Endodermal cell (in vitro differentiated cells): ENCODE measurements at regions not wholly inside any gene's neighbourhood (a gene's known extent, or its start where the extent isn't known, plus 50 kb on each side); places are given as distances from the start of the nearest gene placed in this dataset.

ENCODE experiments used
- DNase-seq: peaks from one replicate; pipeline ENCODE4 v3.0.0-alpha.2; 2017
- H3K27ac ChIP-seq: 2 replicates; pipeline ENCODE4 v1.5.1; 2013; ENCODE audit warnings: mild to moderate bottlenecking, low read depth, low read length, moderate library complexity
- H3K27me3 ChIP-seq: 2 replicates; pipeline ENCODE4 v1.6.1; 2013; ENCODE audit warnings: mild to moderate bottlenecking, low read length, moderate library complexity; ENCODE audit not compliant: insufficient read depth, control insufficient read depth, poor library complexity, severe bottlenecking
- H3K36me3 ChIP-seq: 2 replicates; pipeline ENCODE4 v1.7.0; 2013; ENCODE audit warnings: mild to moderate bottlenecking, low read length, moderate library complexity; ENCODE audit not compliant: control insufficient read depth, insufficient read depth
- H3K4me1 ChIP-seq: one replicate; pipeline ENCODE4 v1.7.0; 2013; ENCODE audit warnings: low read length; ENCODE audit not compliant: control insufficient read depth, insufficient read depth
- H3K4me3 ChIP-seq: 2 replicates; pipeline ENCODE4 v1.5.1; 2013; ENCODE audit warnings: mild to moderate bottlenecking, low read length, moderate library complexity
- H3K9ac ChIP-seq: 2 replicates; pipeline ENCODE4 v1.6.1; 2013; ENCODE audit warnings: mild to moderate bottlenecking, low read length, moderate library complexity; ENCODE audit not compliant: poor library complexity, severe bottlenecking; ENCODE audit errors: extremely low read depth
- H3K9me3 ChIP-seq: 2 replicates; pipeline ENCODE4 v1.6.1; 2013; ENCODE audit warnings: mild to moderate bottlenecking, low read length, moderate library complexity; ENCODE audit not compliant: control insufficient read depth
- H3K27ac Mint-ChIP-seq: 2 replicates; pipeline ENCODE4 v1.8.0; 2020; ENCODE audit warnings: mixed read lengths
- H3K27me3 Mint-ChIP-seq: 2 replicates; pipeline ENCODE4 v1.8.0; 2021; ENCODE audit warnings: mild to moderate bottlenecking, mixed read lengths; ENCODE audit not compliant: insufficient read depth
- H3K36me3 Mint-ChIP-seq: 2 replicates; pipeline ENCODE4 v1.8.0; 2020; ENCODE audit warnings: low read depth, mixed read lengths
- H3K4me1 Mint-ChIP-seq: 2 replicates; pipeline ENCODE4 v1.8.0; 2020; ENCODE audit warnings: mixed read lengths
- H3K4me3 Mint-ChIP-seq: 2 replicates; pipeline ENCODE4 v1.8.0; 2020; ENCODE audit warnings: mild to moderate bottlenecking, moderate library complexity, mixed read lengths
- H3K9me3 Mint-ChIP-seq: 2 replicates; pipeline ENCODE4 v1.8.0; 2020; ENCODE audit warnings: mild to moderate bottlenecking, mixed read lengths
- CTCF ChIP-seq: fragments of 200-600 bp; sonication (generic); conservative IDR thresholded peaks from 2 replicates; pipeline ENCODE4 v1.5.0; 2021; ENCODE audit warnings: antibody characterized with exemption, mild to moderate bottlenecking
- WGBS, 2 experiments: methylation state at CpG; one replicate each; pipeline versions ENCODE4 v1.1.5 to v1.1.7; 2013; ENCODE audit warnings: missing lambda C conversion rate in 2 of 2, mixed read lengths in 1 of 2; ENCODE audit not compliant: insufficient coverage in 1 of 2, insufficient read length in 1 of 2; 5-methylcytosine and 5-hydroxymethylcytosine counted together

- Histone ChIP-seq H3K27me3 (no peaks in the 10 kb centered on the region), H3K9ac (no peak overlapping the region), H3K36me3 (no peaks in the 10 kb centered on the region), H3K4me1 (no peaks in the 10 kb centered on the region), H3K9me3 (peaks cover 16% of the 10 kb centered on the region), H3K4me3 (no peak overlapping the region), H3K27ac (no peak overlapping the region)
- no peak for TF ChIP-seq CTCF
- H3K9me3 Mint-ChIP-seq: peaks cover 6% of the 10 kb centered on the region
- no peak for DNase-seq
- peaks cover 3% of the 10 kb centered on the region for H3K4me1 Mint-ChIP-seq
- H3K36me3 Mint-ChIP-seq: no peaks in the 10 kb centered on the region
- H3K27me3 Mint-ChIP-seq: peaks cover 12% of the 10 kb centered on the region
- H3K4me3 Mint-ChIP-seq: no peak overlapping the region
- WGBS, 2 experiments: 87 to 90% methylated on average over 2 to 3 of the region's 3 CpGs
- no peak overlapping the region for H3K27ac Mint-ChIP-seq
Measured at GRCh38 chr2:147521936-147522335, 322.9 kb upstream of the ACVR2A start.

- H3K9me3 ChIP-seq: peaks cover 19% of the 10 kb centered on the region
- H3K4me3 Mint-ChIP-seq: no peak overlapping the region
- 90 to 93% methylated on average over 3 of the region's 3 CpGs for WGBS, 2 experiments
- H3K4me3 ChIP-seq: no peak overlapping the region
- no peaks in the 10 kb centered on the region for H3K36me3 ChIP-seq
- H3K9ac ChIP-seq: no peak overlapping the region
- peaks cover 6% of the 10 kb centered on the region for H3K9me3 Mint-ChIP-seq
- H3K36me3 Mint-ChIP-seq: no peaks in the 10 kb centered on the region
- no peak overlapping the region for H3K27ac Mint-ChIP-seq
- DNase-seq: no peak
- peaks cover 16% of the 10 kb centered on the region for H3K27me3 Mint-ChIP-seq
- no peaks in the 10 kb centered on the region for H3K4me1 ChIP-seq
- no peak overlapping the region for H3K27ac ChIP-seq
- no peak for TF ChIP-seq CTCF
- no peaks in the 10 kb centered on the region for H3K4me1 Mint-ChIP-seq
- no peaks in the 10 kb centered on the region for H3K27me3 ChIP-seq
Measured at GRCh38 chr2:147520817-147521216, 324.0 kb upstream of the ACVR2A start.

- H3K27me3 Mint-ChIP-seq: peaks cover 16% of the 10 kb centered on the region
- no peak overlapping the region for H3K27ac Mint-ChIP-seq
- no peak overlapping the region for H3K27ac ChIP-seq
- H3K27me3 ChIP-seq: no peaks in the 10 kb centered on the region
- no peak overlapping the region for H3K4me3 Mint-ChIP-seq
- H3K9ac ChIP-seq: no peak overlapping the region
- WGBS, 2 experiments: 92 to 100% methylated on average over 2 of the region's 2 CpGs
- H3K4me3 ChIP-seq: peak overlapping the region; percentile 10
- TF ChIP-seq CTCF: no peak
- no peak for DNase-seq
- peaks cover 21% of the 10 kb centered on the region for H3K9me3 ChIP-seq
- peaks cover 5% of the 10 kb centered on the region for H3K4me1 ChIP-seq
- no peaks in the 10 kb centered on the region for H3K36me3 Mint-ChIP-seq
- no peaks in the 10 kb centered on the region for H3K36me3 ChIP-seq
- H3K4me1 Mint-ChIP-seq: peaks cover 10% of the 10 kb centered on the region
- H3K9me3 Mint-ChIP-seq: peaks cover 5% of the 10 kb centered on the region
Measured at GRCh38 chr2:147519178-147519577, 325.7 kb upstream of the ACVR2A start.
